ENCODE measurements at regions not wholly inside any gene's neighbourhood (a gene's known extent, or its start where the extent isn't known, plus 50 kb on each side); places are given as distances from the start of the nearest gene placed in this dataset.
"Not testable (repeated sequence)": the region's sequence is repeated elsewhere in the genome, so short reads cannot be mapped to it uniquely, and the experiment has no call there.

DNA sequence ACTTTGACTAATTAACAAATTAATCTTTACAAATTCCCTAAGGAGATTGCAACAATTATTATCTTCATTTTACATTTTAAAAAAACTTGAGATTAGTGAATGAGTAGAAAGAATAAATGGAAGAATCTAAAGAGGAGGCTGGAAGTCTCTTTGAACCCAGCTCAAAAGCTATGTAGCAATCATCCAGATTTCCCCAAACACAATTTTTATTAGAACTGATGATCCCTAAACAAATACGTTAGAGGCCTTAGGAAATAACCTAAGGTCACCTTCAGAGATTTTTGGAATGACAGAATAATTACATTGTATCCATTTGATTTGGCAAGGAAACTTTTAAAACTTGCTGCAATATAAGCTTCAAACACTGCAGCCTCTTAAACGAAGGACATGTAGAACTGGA, 242.4 kb upstream of the LYPLAL1 start:
- peaks cover 11% of the 10 kb centered on the region for H3K4me1 Mint-ChIP-seq (ENCODE audit: insufficient read depth, unreplicated experiment)
- no TSS peak for BruUV-seq (replicated peaks)
- CTCF ChIA-PET, result interaction anchor here (0.6 to 1.3 kb wide), 2 partner anchors 9 to 875 kb away, joined by 3 read pairs; no protein-coding TSS in a partner anchor
- no peaks in the 10 kb centered on the region for H3K27me3 Mint-ChIP-seq (ENCODE audit: insufficient read depth, unreplicated experiment)
- intact Hi-C loops (cut with micrococcal nuclease), result no loop called here
- H3K27ac Mint-ChIP-seq (ENCODE audit: low read depth, unreplicated experiment), result no peak overlapping the region
- H3K4me3 Mint-ChIP-seq (ENCODE audit: unreplicated experiment), result no peak overlapping the region
- DNase-seq (ENCODE audit: unreplicated experiment), result no peak
- TF ChIP-seq, protein P1, sequence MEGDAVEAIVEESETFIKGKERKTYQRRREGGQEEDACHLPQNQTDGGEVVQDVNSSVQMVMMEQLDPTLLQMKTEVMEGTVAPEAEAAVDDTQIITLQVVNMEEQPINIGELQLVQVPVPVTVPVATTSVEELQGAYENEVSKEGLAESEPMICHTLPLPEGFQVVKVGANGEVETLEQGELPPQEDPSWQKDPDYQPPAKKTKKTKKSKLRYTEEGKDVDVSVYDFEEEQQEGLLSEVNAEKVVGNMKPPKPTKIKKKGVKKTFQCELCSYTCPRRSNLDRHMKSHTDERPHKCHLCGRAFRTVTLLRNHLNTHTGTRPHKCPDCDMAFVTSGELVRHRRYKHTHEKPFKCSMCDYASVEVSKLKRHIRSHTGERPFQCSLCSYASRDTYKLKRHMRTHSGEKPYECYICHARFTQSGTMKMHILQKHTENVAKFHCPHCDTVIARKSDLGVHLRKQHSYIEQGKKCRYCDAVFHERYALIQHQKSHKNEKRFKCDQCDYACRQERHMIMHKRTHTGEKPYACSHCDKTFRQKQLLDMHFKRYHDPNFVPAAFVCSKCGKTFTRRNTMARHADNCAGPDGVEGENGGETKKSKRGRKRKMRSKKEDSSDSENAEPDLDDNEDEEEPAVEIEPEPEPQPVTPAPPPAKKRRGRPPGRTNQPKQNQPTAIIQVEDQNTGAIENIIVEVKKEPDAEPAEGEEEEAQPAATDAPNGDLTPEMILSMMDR (IDR thresholded peaks at IDR 0.05; ENCODE audit: unreplicated experiment), result no peak
- POLR2A ChIA-PET, result interaction anchor here (0.6 to 1.1 kb wide), 3 partner anchors 11 to 42 kb away, joined by 3 to 4 read pairs (median 3); no protein-coding TSS in a partner anchor
- no peaks in the 10 kb centered on the region for H3K36me3 Mint-ChIP-seq (ENCODE audit: insufficient read depth, unreplicated experiment)
- H3K9me3 Mint-ChIP-seq (ENCODE audit: unreplicated experiment), result peaks cover 14% of the 10 kb centered on the region

DNA sequence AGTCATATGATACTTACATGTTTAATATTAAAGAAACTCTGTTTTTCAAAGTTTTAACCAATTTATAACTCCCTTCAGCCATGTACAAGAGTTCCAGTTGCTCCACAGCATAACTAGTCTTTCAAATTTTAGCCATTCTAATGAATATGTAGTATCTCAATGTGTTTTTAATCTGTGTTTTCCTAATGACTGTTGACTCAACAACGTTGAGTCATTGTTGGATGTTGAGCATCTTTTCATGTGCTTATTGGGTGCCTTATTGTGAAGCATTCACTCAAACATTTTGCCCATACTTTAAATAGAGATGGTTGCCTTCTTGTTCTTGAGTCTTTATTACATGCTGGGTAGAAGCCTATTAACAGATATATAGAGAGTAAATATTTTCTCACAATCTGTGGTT, 240.2 kb upstream of the LYPLAL1 start:
- intact Hi-C loops (cut with micrococcal nuclease), result no loop called here
- Mint-ChIP-seq H3K27me3 (ENCODE audit: insufficient read depth, unreplicated experiment) (no peaks in the 10 kb centered on the region), H3K27ac (ENCODE audit: low read depth, unreplicated experiment) (no peak overlapping the region), H3K9me3 (ENCODE audit: unreplicated experiment) (peaks cover 20% of the 10 kb centered on the region), H3K4me1 (ENCODE audit: insufficient read depth, unreplicated experiment) (peaks cover 11% of the 10 kb centered on the region), H3K4me3 (ENCODE audit: unreplicated experiment) (no peak overlapping the region), H3K36me3 (ENCODE audit: insufficient read depth, unreplicated experiment) (no peaks in the 10 kb centered on the region)
- TF ChIP-seq, protein P1 (IDR thresholded peaks at IDR 0.05; ENCODE audit: unreplicated experiment), result no peak
- no peak for DNase-seq (ENCODE audit: unreplicated experiment)
- POLR2A ChIA-PET, result interaction anchor here (0.7 kb wide), 1 partner anchor 406 kb away, joined by 4 read pairs; no protein-coding TSS in a partner anchor
- BruUV-seq (replicated peaks), result no TSS peak
- CTCF ChIA-PET, result no interaction called here

DNA sequence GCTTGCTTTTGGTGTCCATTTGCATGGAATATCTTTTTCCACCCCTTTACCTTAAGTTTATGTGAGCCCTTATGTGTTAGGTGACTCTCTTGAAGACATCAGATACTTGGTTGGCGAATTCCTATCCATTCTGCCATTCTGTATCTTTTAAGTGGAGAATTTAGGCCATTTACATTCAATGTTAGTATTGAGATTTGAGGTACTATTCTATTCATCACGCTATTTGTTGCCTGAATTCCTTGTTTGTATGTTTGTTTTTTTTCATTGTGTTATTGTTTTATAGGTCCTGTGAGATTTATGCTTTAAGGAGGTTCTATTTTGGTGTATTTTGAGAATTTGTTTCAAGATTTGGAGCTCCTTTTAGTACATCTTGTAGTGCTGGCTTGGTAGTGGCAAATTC, 238.3 kb upstream of the LYPLAL1 start:
- H3K36me3 Mint-ChIP-seq (ENCODE audit: insufficient read depth, unreplicated experiment); BruUV-seq (replicated peaks); intact Hi-C loops (cut with micrococcal nuclease); H3K27ac Mint-ChIP-seq (ENCODE audit: low read depth, unreplicated experiment); H3K27me3 Mint-ChIP-seq (ENCODE audit: insufficient read depth, unreplicated experiment); DNase-seq (ENCODE audit: unreplicated experiment); H3K4me1 Mint-ChIP-seq (ENCODE audit: insufficient read depth, unreplicated experiment); CTCF ChIA-PET; H3K4me3 Mint-ChIP-seq (ENCODE audit: unreplicated experiment): not testable (repeated sequence)
- POLR2A ChIA-PET, result interaction anchor here (1.3 kb wide), 1 partner anchor 10 kb away, joined by 6 read pairs; no protein-coding TSS in a partner anchor
- peaks cover 20% of the 10 kb centered on the region for H3K9me3 Mint-ChIP-seq (ENCODE audit: unreplicated experiment)

DNA sequence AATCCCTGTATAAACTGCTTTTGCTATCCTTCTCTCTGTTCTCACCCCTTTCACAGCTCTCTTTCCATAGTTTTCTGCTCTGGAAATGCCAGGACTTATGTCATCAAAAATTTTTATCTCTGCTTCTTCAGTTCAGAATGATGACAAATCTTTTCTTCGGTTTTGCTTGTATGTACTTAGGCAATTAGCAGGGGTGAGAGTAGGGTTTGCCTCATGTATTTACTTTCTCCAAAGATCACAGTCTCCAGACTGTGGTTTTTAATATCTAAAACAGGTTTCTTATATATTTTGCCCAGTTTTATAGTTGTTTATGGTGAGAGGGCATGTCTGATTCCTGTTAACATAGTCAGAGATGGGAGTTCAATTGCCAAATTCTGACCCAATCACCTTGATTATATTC, 235.4 kb upstream of the LYPLAL1 start:
- Mint-ChIP-seq H3K4me3 (ENCODE audit: unreplicated experiment) (no peak overlapping the region), H3K4me1 (ENCODE audit: insufficient read depth, unreplicated experiment) (no peaks in the 10 kb centered on the region), H3K27ac (ENCODE audit: low read depth, unreplicated experiment) (no peak overlapping the region), H3K36me3 (ENCODE audit: insufficient read depth, unreplicated experiment) (no peaks in the 10 kb centered on the region), H3K9me3 (ENCODE audit: unreplicated experiment) (peaks cover 20% of the 10 kb centered on the region), H3K27me3 (ENCODE audit: insufficient read depth, unreplicated experiment) (no peaks in the 10 kb centered on the region)
- DNase-seq (ENCODE audit: unreplicated experiment), result no peak
- TF ChIP-seq, protein P1 (IDR thresholded peaks at IDR 0.05; ENCODE audit: unreplicated experiment), result no peak
- intact Hi-C loops (cut with micrococcal nuclease), result no loop called here
- BruUV-seq (replicated peaks), result no TSS peak
- ChIA-PET POLR2A (no interaction called here), CTCF (interaction anchor here (0.6 to 1.0 kb wide), 2 partner anchors 220 to 223 kb away, joined by 3 read pairs; no protein-coding TSS in a partner anchor)

DNA sequence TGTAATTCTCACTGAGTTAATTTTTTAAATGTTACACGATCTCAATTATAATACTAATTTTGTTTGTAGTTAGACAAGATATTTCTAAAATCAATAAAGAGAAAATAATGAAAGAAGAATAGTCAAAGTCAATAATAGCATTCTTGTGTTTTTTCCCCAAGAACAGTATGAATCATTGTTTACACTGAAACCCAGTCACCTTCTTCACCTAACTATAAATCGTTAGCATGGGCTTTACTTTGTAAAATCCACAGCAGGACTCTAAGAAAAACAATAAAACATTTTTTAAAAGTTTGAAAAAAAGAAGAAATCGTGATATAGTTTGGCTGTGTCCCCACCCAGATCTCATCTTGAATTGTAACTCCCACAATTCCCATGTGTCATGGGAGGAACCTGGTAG, 234.6 kb upstream of the LYPLAL1 start:
- Mint-ChIP-seq H3K4me1 (ENCODE audit: insufficient read depth, unreplicated experiment) (no peaks in the 10 kb centered on the region), H3K36me3 (ENCODE audit: insufficient read depth, unreplicated experiment) (no peaks in the 10 kb centered on the region), H3K9me3 (ENCODE audit: unreplicated experiment) (peaks cover 20% of the 10 kb centered on the region), H3K27ac (ENCODE audit: low read depth, unreplicated experiment) (no peak overlapping the region), H3K27me3 (ENCODE audit: insufficient read depth, unreplicated experiment) (no peaks in the 10 kb centered on the region), H3K4me3 (ENCODE audit: unreplicated experiment) (no peak overlapping the region)
- ChIA-PET CTCF (interaction anchor here (0.7 to 1.0 kb wide), 2 partner anchors 128 to 224 kb away, joined by 3 read pairs; no protein-coding TSS in a partner anchor), POLR2A (no interaction called here)
- TF ChIP-seq, protein P1 (IDR thresholded peaks at IDR 0.05; ENCODE audit: unreplicated experiment), result no peak
- intact Hi-C loops (cut with micrococcal nuclease), result no loop called here
- no TSS peak for BruUV-seq (replicated peaks)
- DNase-seq (ENCODE audit: unreplicated experiment), result no peak
